ENCODE measurements at regions not wholly inside any gene's neighbourhood (a gene's known extent, or its start where the extent isn't known, plus 50 kb on each side); places are given as distances from the start of the nearest gene placed in this dataset.

DNA sequence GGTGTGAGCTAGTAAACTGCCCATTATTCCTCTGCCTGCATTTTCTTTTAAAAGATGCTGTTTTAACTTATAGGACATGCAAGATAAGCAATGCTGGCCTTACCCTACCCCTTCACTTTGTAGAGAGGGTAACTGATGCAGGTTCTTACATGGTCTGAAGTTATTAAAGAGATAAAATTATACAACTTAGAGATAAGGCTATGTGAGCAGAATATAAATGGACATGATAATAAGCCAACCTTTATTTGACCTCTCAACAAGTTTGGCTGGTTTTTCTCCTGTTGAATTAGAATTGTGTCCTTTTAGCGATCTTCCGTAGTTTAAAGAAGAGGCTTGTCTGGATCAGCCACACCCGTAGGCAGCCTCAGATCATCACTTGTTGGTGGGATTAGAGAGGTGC, 377.0 kb downstream of the BTBD3 start:
- no peak for TF ChIP-seq ELF4 (IDR thresholded peaks at IDR 0.05)
- TF ChIP-seq LEF1 (IDR thresholded peaks at IDR 0.05; ENCODE audit: borderline replicate concordance): no peak
- TF ChIP-seq L3MBTL2 (conservative IDR thresholded peaks at IDR 0.05): no peak
- no peak for TF ChIP-seq SP1 (IDR thresholded peaks at IDR 0.05)
- TF ChIP-seq BHLHE40 (IDR thresholded peaks at IDR 0.05; ENCODE audit: borderline replicate concordance): no peak
- TF ChIP-seq CTBP1 (IDR thresholded peaks at IDR 0.05; ENCODE audit: borderline replicate concordance): no peak
- no peak for TF ChIP-seq FOXM1 (IDR thresholded peaks at IDR 0.05; ENCODE audit: borderline replicate concordance)
- no peak for TF ChIP-seq TARDBP (IDR thresholded peaks at IDR 0.05)
- no peak for TF ChIP-seq SUZ12 (IDR thresholded peaks at IDR 0.05)
- no peak for TF ChIP-seq ZNF384 (IDR thresholded peaks at IDR 0.05)
- no peak for TF ChIP-seq ARNT (IDR thresholded peaks at IDR 0.05)
- no peak for TF ChIP-seq FOXA1 (IDR thresholded peaks at IDR 0.05)
- no peak for TF ChIP-seq HDGF (IDR thresholded peaks at IDR 0.05; ENCODE audit: borderline replicate concordance)
- TF ChIP-seq, protein P1, sequence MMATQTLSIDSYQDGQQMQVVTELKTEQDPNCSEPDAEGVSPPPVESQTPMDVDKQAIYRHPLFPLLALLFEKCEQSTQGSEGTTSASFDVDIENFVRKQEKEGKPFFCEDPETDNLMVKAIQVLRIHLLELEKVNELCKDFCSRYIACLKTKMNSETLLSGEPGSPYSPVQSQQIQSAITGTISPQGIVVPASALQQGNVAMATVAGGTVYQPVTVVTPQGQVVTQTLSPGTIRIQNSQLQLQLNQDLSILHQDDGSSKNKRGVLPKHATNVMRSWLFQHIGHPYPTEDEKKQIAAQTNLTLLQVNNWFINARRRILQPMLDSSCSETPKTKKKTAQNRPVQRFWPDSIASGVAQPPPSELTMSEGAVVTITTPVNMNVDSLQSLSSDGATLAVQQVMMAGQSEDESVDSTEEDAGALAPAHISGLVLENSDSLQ (IDR thresholded peaks at IDR 0.05): no peak
- CTCF ChIA-PET: no interaction called here

DNA sequence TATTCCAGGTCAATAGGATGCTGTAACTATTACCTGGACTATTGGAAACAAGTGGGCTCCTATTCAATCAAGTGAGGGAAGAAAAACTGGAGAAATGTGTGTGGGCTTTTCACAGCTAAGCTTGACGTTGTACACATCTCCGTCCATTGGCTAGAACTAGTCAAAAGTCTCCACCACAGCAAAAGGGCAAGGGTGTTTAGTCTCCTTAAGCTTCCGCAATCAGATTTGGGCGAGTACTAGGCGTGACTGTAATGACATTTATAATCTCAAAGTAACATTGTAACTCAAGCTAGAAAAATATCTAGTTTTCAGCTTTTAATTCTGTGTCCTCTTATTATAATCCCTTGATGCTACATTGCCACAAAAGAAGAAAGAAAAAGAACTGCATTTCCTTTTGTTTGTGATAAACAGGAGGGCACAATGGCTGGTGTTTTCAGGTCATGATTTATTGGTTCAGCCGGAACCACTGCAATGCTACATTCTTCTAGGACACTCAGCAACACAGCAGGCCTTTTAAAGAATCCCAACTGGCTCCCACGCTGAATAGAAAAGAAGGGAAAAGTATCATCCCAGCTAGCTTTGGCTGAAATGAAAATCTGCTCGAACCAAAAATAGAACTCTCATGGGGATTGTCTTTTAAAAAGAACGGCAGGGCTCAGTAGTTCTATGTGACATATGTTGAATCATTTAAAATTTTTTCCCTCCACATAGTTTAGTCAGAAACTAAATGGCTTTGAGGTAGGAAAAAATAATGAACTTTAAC, 387.7 kb downstream of the BTBD3 start:
- CTCF ChIA-PET: no interaction called here
- POLR2A ChIA-PET: no interaction called here
- no peak for DNase-seq (ENCODE audit: extremely low spot score)
- TF ChIP-seq FOXM1 (IDR thresholded peaks at IDR 0.05; ENCODE audit: borderline replicate concordance) (no peak), CTBP1 (IDR thresholded peaks at IDR 0.05; ENCODE audit: borderline replicate concordance) (no peak), FOXK2 (IDR thresholded peaks at IDR 0.05) (no peak)

More for the DNA sequence above, 377.0 kb downstream of the BTBD3 start:
- POLR2A ChIA-PET: no interaction called here
- no peak for DNase-seq (ENCODE audit: extremely low spot score)

DNA sequence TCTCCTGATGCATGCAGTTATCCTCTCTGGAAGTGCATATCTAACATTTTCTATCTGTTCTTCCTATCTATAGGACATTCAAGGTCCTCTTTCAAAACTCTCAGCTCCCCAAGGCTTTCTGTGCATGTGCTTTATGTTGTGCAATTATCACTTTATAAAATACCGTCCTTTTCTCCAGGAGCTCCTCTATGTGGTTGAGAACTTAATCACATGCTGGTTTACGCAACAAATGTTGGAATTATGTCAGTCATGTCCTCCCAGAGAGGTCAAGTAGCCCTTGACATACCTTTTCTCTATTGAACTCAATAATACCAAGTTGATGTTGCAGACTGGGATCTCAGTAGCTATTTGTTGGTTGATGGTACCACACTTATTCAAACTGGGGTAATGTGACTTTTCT, 388.4 kb downstream of the BTBD3 start:
- TF ChIP-seq ARNT (IDR thresholded peaks at IDR 0.05): no peak
- TF ChIP-seq LEF1 (IDR thresholded peaks at IDR 0.05; ENCODE audit: borderline replicate concordance): no peak
- TF ChIP-seq SP1 (IDR thresholded peaks at IDR 0.05): no peak
- TF ChIP-seq FOXK2 (IDR thresholded peaks at IDR 0.05): no peak
- TF ChIP-seq ZNF384 (IDR thresholded peaks at IDR 0.05): no peak
- TF ChIP-seq FOXM1 (IDR thresholded peaks at IDR 0.05; ENCODE audit: borderline replicate concordance): no peak
- TF ChIP-seq TARDBP (IDR thresholded peaks at IDR 0.05): no peak
- TF ChIP-seq NFRKB (IDR thresholded peaks at IDR 0.05): no peak
- TF ChIP-seq, protein P1 (IDR thresholded peaks at IDR 0.05): no peak
- no peak for TF ChIP-seq CTBP1 (IDR thresholded peaks at IDR 0.05; ENCODE audit: borderline replicate concordance)
- no peak for TF ChIP-seq BHLHE40 (IDR thresholded peaks at IDR 0.05; ENCODE audit: borderline replicate concordance)
- no peak for TF ChIP-seq SUZ12 (IDR thresholded peaks at IDR 0.05)
- no peak for TF ChIP-seq FOXA1 (IDR thresholded peaks at IDR 0.05)
- TF ChIP-seq HDGF (IDR thresholded peaks at IDR 0.05; ENCODE audit: borderline replicate concordance): no peak
- no peak for TF ChIP-seq ELF4 (IDR thresholded peaks at IDR 0.05)
- POLR2A ChIA-PET: no interaction called here
- DNase-seq (ENCODE audit: extremely low spot score): no peak
- CTCF ChIA-PET: no interaction called here

DNA sequence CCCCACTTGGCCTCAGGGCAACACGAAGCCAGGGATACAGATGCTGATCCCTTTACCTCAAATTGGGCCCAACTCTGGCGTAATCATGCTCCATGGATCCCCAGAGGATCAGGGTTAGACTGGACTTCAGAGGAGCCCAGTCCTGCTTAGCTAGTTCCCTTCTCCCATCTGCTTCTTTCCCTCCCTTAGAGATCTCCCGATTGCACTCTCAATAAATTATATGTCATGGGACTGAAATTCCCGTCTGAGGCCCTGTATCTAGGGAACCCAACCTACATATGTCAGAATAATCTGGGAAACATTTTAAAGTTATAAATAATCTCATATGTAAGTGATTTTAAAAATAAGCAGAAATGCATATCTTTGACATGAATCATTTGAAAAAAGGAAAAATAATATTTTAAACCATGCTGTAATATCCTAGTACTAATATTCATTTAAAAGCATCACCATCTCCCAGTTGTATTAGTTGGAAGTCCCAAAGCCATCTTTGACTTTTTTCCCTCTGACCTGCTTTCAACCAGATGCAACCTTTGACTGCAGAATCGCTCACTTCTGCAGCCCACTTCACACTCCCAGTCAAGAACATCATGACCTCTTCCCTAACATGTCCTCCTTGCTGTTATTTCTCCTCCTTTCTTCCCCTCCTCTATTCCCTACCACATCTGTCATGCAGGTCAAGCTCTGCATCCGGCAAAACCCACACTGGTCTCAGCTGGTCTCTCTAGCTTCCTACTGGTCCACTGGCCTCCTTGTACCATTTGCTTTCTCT, 393.6 kb downstream of the BTBD3 start:
- POLR2A ChIA-PET: no interaction called here
- CTCF ChIA-PET: interaction anchor here (0.6 kb wide), 1 partner anchor 1871 kb away, joined by 6 read pairs; no protein-coding TSS in a partner anchor
- DNase-seq (ENCODE audit: extremely low spot score): no peak
- no peak for TF ChIP-seq HDGF (IDR thresholded peaks at IDR 0.05; ENCODE audit: borderline replicate concordance)
- TF ChIP-seq SUZ12 (IDR thresholded peaks at IDR 0.05): no peak
- no peak for TF ChIP-seq SP1 (IDR thresholded peaks at IDR 0.05)
- TF ChIP-seq L3MBTL2 (conservative IDR thresholded peaks at IDR 0.05): no peak
- no peak for TF ChIP-seq ZNF384 (IDR thresholded peaks at IDR 0.05)
- TF ChIP-seq FOXK2 (IDR thresholded peaks at IDR 0.05): no peak
- TF ChIP-seq, protein P1 (IDR thresholded peaks at IDR 0.05): no peak
- no peak for TF ChIP-seq TARDBP (IDR thresholded peaks at IDR 0.05)

DNA sequence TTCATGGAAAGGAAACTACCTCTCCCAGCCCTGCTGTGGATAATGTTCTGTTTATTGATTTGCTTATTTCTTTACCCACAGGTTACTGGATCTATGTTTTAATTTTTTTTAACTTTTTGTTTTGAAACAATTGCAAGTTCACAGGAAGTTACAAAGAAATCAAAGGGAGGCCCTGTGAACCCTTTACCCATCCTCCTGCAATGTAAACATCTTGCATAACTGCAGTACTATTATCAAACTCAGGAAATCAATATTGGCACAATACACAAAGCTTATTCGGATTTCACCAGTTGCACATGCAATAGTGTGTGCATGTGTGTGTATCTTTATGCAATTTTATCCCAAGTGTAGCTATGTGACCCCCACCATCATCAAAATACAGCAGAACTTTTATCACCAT, 398.0 kb downstream of the BTBD3 start:
- TF ChIP-seq SP1 (IDR thresholded peaks at IDR 0.05): no peak
- no peak for TF ChIP-seq CTBP1 (IDR thresholded peaks at IDR 0.05; ENCODE audit: borderline replicate concordance)
- TF ChIP-seq FOXK2 (IDR thresholded peaks at IDR 0.05): no peak
- TF ChIP-seq HDGF (IDR thresholded peaks at IDR 0.05; ENCODE audit: borderline replicate concordance): no peak
- TF ChIP-seq L3MBTL2 (conservative IDR thresholded peaks at IDR 0.05): no peak
- TF ChIP-seq NFRKB (IDR thresholded peaks at IDR 0.05): no peak
- no peak for TF ChIP-seq FOXM1 (IDR thresholded peaks at IDR 0.05; ENCODE audit: borderline replicate concordance)
- no peak for TF ChIP-seq LEF1 (IDR thresholded peaks at IDR 0.05; ENCODE audit: borderline replicate concordance)
- no peak for TF ChIP-seq ARNT (IDR thresholded peaks at IDR 0.05)
- TF ChIP-seq, protein P1 (IDR thresholded peaks at IDR 0.05): no peak
- no peak for TF ChIP-seq FOXA1 (IDR thresholded peaks at IDR 0.05)
- no peak for TF ChIP-seq ZNF384 (IDR thresholded peaks at IDR 0.05)
- no peak for TF ChIP-seq TARDBP (IDR thresholded peaks at IDR 0.05)
- TF ChIP-seq SUZ12 (IDR thresholded peaks at IDR 0.05): no peak
- TF ChIP-seq ELF4 (IDR thresholded peaks at IDR 0.05): no peak
- CTCF ChIA-PET: no interaction called here
- POLR2A ChIA-PET: no interaction called here
- DNase-seq (ENCODE audit: extremely low spot score): no peak

Measured in HEK293T (cell line).